Transverse colon (tissue), 4 donors: ENCODE measurements at regions not wholly inside any gene's neighbourhood (a gene's known extent, or its start where the extent isn't known, plus 50 kb on each side); places are given as distances from the start of the nearest gene placed in this dataset.

ENCODE experiments used
- DNase-seq: peaks from one replicate; pipeline ENCODE4 v3.0.0-alpha.2; 2019
- H3K27ac ChIP-seq, 4 donors: fragments of 200-600 bp; sonication (generic); 2 replicates each; pipeline ENCODE4 v1.5.1; 2016 to 2018; ENCODE audit warnings: inconsistent platforms in 4 of 4
- H3K27me3 ChIP-seq: fragments of 200-600 bp; sonication (generic); 2 replicates; pipeline ENCODE4 v1.5.1; 2017; ENCODE audit warnings: inconsistent platforms
- H3K36me3 ChIP-seq, 4 donors: fragments of 200-600 bp; sonication (generic); 2 replicates each; pipeline ENCODE4 v1.5.1; 2017 to 2019; ENCODE audit warnings: inconsistent platforms in 4 of 4
- H3K4me1 ChIP-seq, 4 donors: fragments of 200-600 bp; sonication (generic); 2 replicates each; pipeline ENCODE4 v1.5.1; 2017 to 2020; ENCODE audit warnings: inconsistent platforms in 4 of 4
- H3K4me3 ChIP-seq, 4 donors: fragments of 200-600 bp; sonication (generic); 1 replicate in 1 of 4; 2 replicates in 3 of 4; pipeline versions ENCODE4 v1.5.1 to v1.6.1; 2017 to 2019; ENCODE audit warnings: inconsistent platforms in 4 of 4
- H3K9me3 ChIP-seq, 2 donors: fragments of 200-600 bp; sonication (generic); 2 replicates each; pipeline ENCODE4 v1.5.1; 2017 to 2019; ENCODE audit warnings: inconsistent platforms in 2 of 2
- EP300 ChIP-seq: sonication (generic); formaldehyde crosslinking; IDR thresholded peaks from one replicate; pipeline ENCODE4 v1.6.1; 2017; ENCODE audit warnings: antibody characterized with exemption, low read depth
- POLR2A ChIP-seq: fragments of 450-650 bp; IDR thresholded peaks from one replicate; pipeline ENCODE4 v1.6.1; 2016; ENCODE audit warnings: antibody characterized with exemption, mild to moderate bottlenecking, moderate library complexity
- POLR2AphosphoS5 ChIP-seq, 3 donors: sonication (generic); formaldehyde crosslinking; IDR thresholded peaks; one replicate each; pipeline ENCODE4 v1.6.1; 2016; ENCODE audit warnings: antibody characterized with exemption in 3 of 3
- WGBS, 2 donors: methylation state at CpG; one replicate each; pipeline ENCODE4 v1.1.5; 2018; ENCODE audit warnings: low coverage in 1 of 2; 5-methylcytosine and 5-hydroxymethylcytosine counted together
- in situ Hi-C, 4 donors: fragments of 200-750 bp; cut with MboI; loops; one replicate each; pipeline versions ENCODE4 v1.15.0 to v1.15.1; 2017; ENCODE audit warnings: low sequenced_read_pairs in 3 of 4, low pct_ligation_motif_present in 1 of 4, low pct_unique_long_range_greater_than_20kb in 1 of 4
- intact Hi-C: fragments of 100-400 bp; cut with DNase I; formaldehyde crosslinking; loops from one replicate; pipeline ENCODE4 v1.15.1; 2023; ENCODE audit warnings: low total_unique reads
- TF ChIP-seq, protein P1 (sequence below), 5 experiments: fragments of 200-600 bp in 3 of 5; fragments of 450-650 bp in 2 of 5; sonication (generic) in 3 of 5; IDR thresholded peaks; 1 replicate in 2 of 5; 2 replicates in 3 of 5; pipeline ENCODE4 v1.5.1; 2016 to 2017; ENCODE audit warnings: antibody characterized with exemption in 5 of 5, inconsistent platforms in 3 of 5, mild to moderate bottlenecking in 2 of 5, moderate library complexity in 1 of 5

DNA sequence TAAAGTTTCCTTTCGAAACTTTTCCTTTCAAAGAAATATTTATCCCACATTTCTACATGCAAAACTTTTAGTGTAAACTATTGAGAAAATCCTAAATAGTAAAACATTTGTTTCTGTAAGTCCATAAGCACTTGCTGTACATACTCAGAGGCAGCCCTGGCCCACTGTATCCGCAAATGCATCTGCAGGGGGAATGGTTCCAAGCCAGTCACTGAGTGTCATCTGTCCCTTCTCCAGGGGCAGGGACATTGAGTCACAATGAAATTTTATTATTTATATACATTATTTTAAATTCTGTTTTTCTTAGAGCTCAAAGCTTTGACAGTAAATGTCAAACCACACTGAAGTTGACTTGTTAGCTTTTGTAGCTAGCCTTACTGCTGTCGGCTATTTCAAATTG lies 367.2 kb downstream of the MTX2 start:
- intact Hi-C loops (loop anchor here (5.0 to 10.0 kb wide), 3 partner anchors 82 to 509 kb away; partner anchors contain the start of gene HOXD8), in situ Hi-C loops (loop anchor here (5.0 to 25.0 kb wide), 5 partner anchors 174 to 509 kb away; partner anchors contain the start of gene HOXD8 (in 1 of the 4))
- DNase-seq: no peak
- Histone ChIP-seq H3K27me3 (peaks cover 39% of the 10 kb centered on the region), H3K4me1 (peaks cover 0 to 9% (median 5%) of the 10 kb centered on the region in 4 donors), H3K4me3 (peak overlapping the region in 1 of 4 donors; percentile 78), H3K27ac (peak overlapping the region in 1 of 4 donors; percentile 85), H3K36me3 (no peaks in the 10 kb centered on the region), H3K9me3 (no peaks in the 10 kb centered on the region)
- 78 to 83% methylated on average over 3 of the region's 3 CpGs for WGBS, 2 donors
- TF ChIP-seq POLR2AphosphoS5 (IDR thresholded peaks at IDR 0.05) (no peak), POLR2A (no peak), EP300 (no peak)
- TF ChIP-seq, protein P1, sequence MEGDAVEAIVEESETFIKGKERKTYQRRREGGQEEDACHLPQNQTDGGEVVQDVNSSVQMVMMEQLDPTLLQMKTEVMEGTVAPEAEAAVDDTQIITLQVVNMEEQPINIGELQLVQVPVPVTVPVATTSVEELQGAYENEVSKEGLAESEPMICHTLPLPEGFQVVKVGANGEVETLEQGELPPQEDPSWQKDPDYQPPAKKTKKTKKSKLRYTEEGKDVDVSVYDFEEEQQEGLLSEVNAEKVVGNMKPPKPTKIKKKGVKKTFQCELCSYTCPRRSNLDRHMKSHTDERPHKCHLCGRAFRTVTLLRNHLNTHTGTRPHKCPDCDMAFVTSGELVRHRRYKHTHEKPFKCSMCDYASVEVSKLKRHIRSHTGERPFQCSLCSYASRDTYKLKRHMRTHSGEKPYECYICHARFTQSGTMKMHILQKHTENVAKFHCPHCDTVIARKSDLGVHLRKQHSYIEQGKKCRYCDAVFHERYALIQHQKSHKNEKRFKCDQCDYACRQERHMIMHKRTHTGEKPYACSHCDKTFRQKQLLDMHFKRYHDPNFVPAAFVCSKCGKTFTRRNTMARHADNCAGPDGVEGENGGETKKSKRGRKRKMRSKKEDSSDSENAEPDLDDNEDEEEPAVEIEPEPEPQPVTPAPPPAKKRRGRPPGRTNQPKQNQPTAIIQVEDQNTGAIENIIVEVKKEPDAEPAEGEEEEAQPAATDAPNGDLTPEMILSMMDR (IDR thresholded peaks at IDR 0.05): no peak

DNA sequence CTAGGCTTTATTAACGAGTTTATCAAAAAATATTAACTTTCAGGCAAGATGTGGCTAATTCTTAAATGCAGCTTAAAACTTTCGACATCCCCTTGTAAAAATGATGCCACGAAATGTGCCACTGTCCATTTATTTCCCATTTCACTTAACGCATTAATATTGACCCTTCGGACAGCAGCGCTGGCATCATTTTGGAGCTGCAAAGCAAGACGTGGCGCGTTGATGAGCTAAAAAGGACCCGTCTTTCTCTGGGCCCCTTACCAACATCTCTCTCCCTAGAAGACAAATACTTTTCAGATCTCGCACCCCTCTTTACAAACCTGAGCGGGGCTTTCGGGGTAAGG lies 367.9 kb downstream of the MTX2 start:
- intact Hi-C loops: loop anchor here (1.0 to 10.0 kb wide), 4 partner anchors 82 to 510 kb away; partner anchors contain the start of gene HOXD8
- TF ChIP-seq, protein P1 (IDR thresholded peaks at IDR 0.05): no peak
- no peak for TF ChIP-seq EP300
- no peak for TF ChIP-seq POLR2AphosphoS5 (IDR thresholded peaks at IDR 0.05)
- no peak for TF ChIP-seq POLR2A
- Histone ChIP-seq H3K9me3 (no peaks in the 10 kb centered on the region), H3K36me3 (no peaks in the 10 kb centered on the region), H3K4me3 (peak overlapping the region; percentile 69 to 81 (median 78)), H3K27me3 (peaks cover 39% of the 10 kb centered on the region), H3K27ac (peak overlapping the region; percentile 80 to 85 (median 82)), H3K4me1 (peaks cover 0 to 9% (median 5%) of the 10 kb centered on the region in 4 donors)
- DNase-seq: no peak
- in situ Hi-C loops: loop anchor here (5.0 to 25.0 kb wide), 5 partner anchors 175 to 510 kb away; partner anchors contain the start of gene HOXD8 (in 1 of the 4)
- 37 to 52% methylated on average over 5 to 13 of the region's 13 CpGs for WGBS, 2 donors

GRCh38 chr2:176637486-176638166 lies 368.4 kb downstream of the MTX2 start:
- Histone ChIP-seq H3K4me1 (peaks cover 0 to 9% (median 5%) of the 10 kb centered on the region in 4 donors), H3K36me3 (no peaks in the 10 kb centered on the region), H3K27ac (peak overlapping the region; percentile 80 to 85 (median 82)), H3K4me3 (peak overlapping the region; percentile 69 to 81 (median 78)), H3K27me3 (peaks cover 39% of the 10 kb centered on the region), H3K9me3 (no peaks in the 10 kb centered on the region)
- intact Hi-C loops (loop anchor here (1.0 to 10.0 kb wide), 4 partner anchors 83 to 510 kb away; partner anchors contain the start of gene HOXD8), in situ Hi-C loops (loop anchor here (5.0 to 25.0 kb wide), 5 partner anchors 175 to 510 kb away; partner anchors contain the start of gene HOXD8 (in 1 of the 4))
- 2 to 5% methylated on average over 4 to 45 of the region's 74 CpGs for WGBS, 2 donors
- TF ChIP-seq POLR2AphosphoS5 (IDR thresholded peaks at IDR 0.05) (peak in 1 of 3 donors; percentile 17), EP300 (no peak)
- DNase-seq: peak; percentile 34

- no peaks in the 10 kb centered on the region for H3K9me3 ChIP-seq
- peak overlapping the region; percentile 69 to 81 (median 78) for H3K4me3 ChIP-seq
- TF ChIP-seq EP300 (no peak), POLR2AphosphoS5 (IDR thresholded peaks at IDR 0.05) (no peak)
- TF ChIP-seq, protein P1 (IDR thresholded peaks at IDR 0.05): peak; percentile 35 to 78 (median 69)
- no peaks in the 10 kb centered on the region for H3K36me3 ChIP-seq
- DNase-seq: peak; percentile 77
- whole genome bisulfite sequencing, 2 donors: 5 to 6% methylated on average over 14 to 39 of the region's 39 CpGs
- H3K27me3 ChIP-seq: peaks cover 39% of the 10 kb centered on the region
- peaks cover 0 to 9% (median 5%) of the 10 kb centered on the region in 4 donors for H3K4me1 ChIP-seq
- intact Hi-C loops: loop anchor here (5.0 to 10.0 kb wide), 3 partner anchors 84 to 511 kb away; partner anchors contain the start of gene HOXD8
- in situ Hi-C loops: loop anchor here (5.0 to 25.0 kb wide), 5 partner anchors 176 to 511 kb away; partner anchors contain the start of gene HOXD8 (in 1 of the 4)
- H3K27ac ChIP-seq: peak overlapping the region; percentile 80 to 85 (median 82)
Measured at GRCh38 chr2:176638167-176639015, 369.1 kb downstream of the MTX2 start.
